ENCODE measurements at regions not wholly inside any gene's neighbourhood (a gene's known extent, or its start where the extent isn't known, plus 50 kb on each side); places are given as distances from the start of the nearest gene placed in this dataset.

GRCh38 chr4:164524789-164525188 lies 229.1 kb upstream of the SMIM31 start:
- no peak for TF ChIP-seq CTCF (IDR thresholded peaks at IDR 0.05; ENCODE audit: poor library complexity, severe bottlenecking)
- TF ChIP-seq REST (IDR thresholded peaks at IDR 0.05; ENCODE audit: borderline replicate concordance): no peak
- no peak for TF ChIP-seq EP300 (conservative IDR thresholded peaks at IDR 0.05; ENCODE audit: poor library complexity, severe bottlenecking)
- TF ChIP-seq POLR2AphosphoS5 (IDR thresholded peaks at IDR 0.05): no peak
- no peak for TF ChIP-seq EZH2 (IDR thresholded peaks at IDR 0.05; ENCODE audit: borderline replicate concordance, insufficient read depth, low read length, poor library complexity, severe bottlenecking)
